Bronchial epithelial cell (primary cell): ENCODE measurements at regions not wholly inside any gene's neighbourhood (a gene's known extent, or its start where the extent isn't known, plus 50 kb on each side); places are given as distances from the start of the nearest gene placed in this dataset.

Experiments
- DNase-seq: peaks from one replicate; pipeline ENCODE4 v3.0.0-alpha.2; 2010; ENCODE audit warnings: low read depth
- FAIRE-seq: peaks from 2 replicates; lab custom pipeline; 2011; peaks lifted over from hg19 to GRCh38; lab: Jason Lieb, UNC
- H3K27me3 ChIP-seq: 2 replicates; pipeline ENCODE4 v1.5.1; 2011; ENCODE audit warnings: low read length; ENCODE audit not compliant: control insufficient read depth, insufficient read depth
- H3K36me3 ChIP-seq: 2 replicates; pipeline ENCODE4 v1.5.1; 2011; ENCODE audit warnings: low read length; ENCODE audit not compliant: control insufficient read depth, insufficient read depth
- H3K4me3 ChIP-seq: 2 replicates; pipeline ENCODE4 v1.5.1; 2011; ENCODE audit warnings: mild to moderate bottlenecking, low read depth, low read length, control low read depth
- CTCF ChIP-seq: IDR thresholded peaks from 2 replicates; pipeline ENCODE4 v1.5.1; 2011; ENCODE audit warnings: mild to moderate bottlenecking, moderate library complexity, low read length, control low read depth, inconsistent platforms; ENCODE audit not compliant: insufficient read depth, severe bottlenecking

- DNase-seq (no peak), FAIRE-seq (no peak)
- H3K4me3 ChIP-seq: no peak overlapping the region
- no peaks in the 10 kb centered on the region for H3K36me3 ChIP-seq
- no peak for TF ChIP-seq CTCF
- H3K27me3 ChIP-seq: no peaks in the 10 kb centered on the region
These were observed 229.7 kb upstream of the RPL38 start for GRCh38 chr17:73973586-73974409.

- no peak for TF ChIP-seq CTCF
- DNase-seq (no peak), FAIRE-seq (no peak)
- Histone ChIP-seq H3K4me3 (no peak overlapping the region), H3K36me3 (no peaks in the 10 kb centered on the region), H3K27me3 (no peaks in the 10 kb centered on the region)
These were observed 228.9 kb upstream of the RPL38 start for GRCh38 chr17:73974536-73974935.

- DNase-seq (no peak), FAIRE-seq (no peak)
- H3K36me3 ChIP-seq: no peaks in the 10 kb centered on the region
- H3K27me3 ChIP-seq: no peaks in the 10 kb centered on the region
- no peak overlapping the region for H3K4me3 ChIP-seq
- no peak for TF ChIP-seq CTCF
These were observed 227.3 kb upstream of the RPL38 start for GRCh38 chr17:73976147-73976546.

GRCh38 chr17:73976676-73977521 is 226.6 kb upstream of the RPL38 start:
- no peak overlapping the region for H3K4me3 ChIP-seq
- no peaks in the 10 kb centered on the region for H3K27me3 ChIP-seq
- TF ChIP-seq CTCF: no peak
- no peak for FAIRE-seq
- H3K36me3 ChIP-seq: no peaks in the 10 kb centered on the region
- DNase-seq: no peak

- no peak overlapping the region for H3K4me3 ChIP-seq
- H3K36me3 ChIP-seq: no peaks in the 10 kb centered on the region
- no peak for TF ChIP-seq CTCF
- no peak for FAIRE-seq
- H3K27me3 ChIP-seq: no peaks in the 10 kb centered on the region
- no peak for DNase-seq
These were observed 223.0 kb upstream of the RPL38 start for GRCh38 chr17:73980517-73980916.
